ENCODE measurements at regions not wholly inside any gene's neighbourhood (a gene's known extent, or its start where the extent isn't known, plus 50 kb on each side); places are given as distances from the start of the nearest gene placed in this dataset.

DNA sequence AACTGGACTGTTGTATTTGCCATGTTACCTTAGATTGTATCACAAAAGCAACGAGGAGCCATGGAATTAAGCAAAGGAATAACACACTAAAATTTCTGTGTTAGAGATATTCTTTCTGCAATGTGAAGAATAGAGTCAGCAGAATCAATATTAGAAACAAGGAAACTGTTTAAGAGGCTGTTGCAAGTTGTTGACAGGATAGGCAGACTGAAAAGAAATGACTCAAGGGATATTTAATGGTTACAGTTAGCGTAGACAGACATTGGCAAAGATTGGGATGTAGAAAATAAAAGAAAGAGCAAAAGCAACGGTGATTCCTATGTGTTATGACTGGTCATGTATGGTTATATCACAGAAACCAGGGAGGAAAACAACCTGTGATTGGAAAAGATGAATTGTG, 299.0 kb upstream of the PPFIA2 start:
- TF ChIP-seq, protein P1, sequence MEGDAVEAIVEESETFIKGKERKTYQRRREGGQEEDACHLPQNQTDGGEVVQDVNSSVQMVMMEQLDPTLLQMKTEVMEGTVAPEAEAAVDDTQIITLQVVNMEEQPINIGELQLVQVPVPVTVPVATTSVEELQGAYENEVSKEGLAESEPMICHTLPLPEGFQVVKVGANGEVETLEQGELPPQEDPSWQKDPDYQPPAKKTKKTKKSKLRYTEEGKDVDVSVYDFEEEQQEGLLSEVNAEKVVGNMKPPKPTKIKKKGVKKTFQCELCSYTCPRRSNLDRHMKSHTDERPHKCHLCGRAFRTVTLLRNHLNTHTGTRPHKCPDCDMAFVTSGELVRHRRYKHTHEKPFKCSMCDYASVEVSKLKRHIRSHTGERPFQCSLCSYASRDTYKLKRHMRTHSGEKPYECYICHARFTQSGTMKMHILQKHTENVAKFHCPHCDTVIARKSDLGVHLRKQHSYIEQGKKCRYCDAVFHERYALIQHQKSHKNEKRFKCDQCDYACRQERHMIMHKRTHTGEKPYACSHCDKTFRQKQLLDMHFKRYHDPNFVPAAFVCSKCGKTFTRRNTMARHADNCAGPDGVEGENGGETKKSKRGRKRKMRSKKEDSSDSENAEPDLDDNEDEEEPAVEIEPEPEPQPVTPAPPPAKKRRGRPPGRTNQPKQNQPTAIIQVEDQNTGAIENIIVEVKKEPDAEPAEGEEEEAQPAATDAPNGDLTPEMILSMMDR (IDR thresholded peaks at IDR 0.05) = no peak
- no peak for TF ChIP-seq POLR2A (IDR thresholded peaks at IDR 0.05)

Measured in adrenal gland (tissue), 5 donors.